Cardiac muscle cell (in vitro differentiated cells and primary cell): ENCODE measurements at regions not wholly inside any gene's neighbourhood (a gene's known extent, or its start where the extent isn't known, plus 50 kb on each side); places are given as distances from the start of the nearest gene placed in this dataset.

Source experiments
- DNase-seq, 2 donors: peaks; one replicate each; pipeline versions ENCODE4 v3.0.0 to v3.0.0-alpha.2; 2010 to 2017; ENCODE audit warnings: low read depth in 1 of 2, low spot score in 1 of 2
- H3K27ac ChIP-seq: fragments of 200-600 bp; sonication (generic); 2 replicates; pipeline ENCODE4 v1.5.1; 2016
- H3K27me3 ChIP-seq: fragments of 200-600 bp; sonication (generic); 2 replicates; pipeline ENCODE4 v1.6.0; 2016; ENCODE audit warnings: control low read depth
- H3K36me3 ChIP-seq: fragments of 200-600 bp; sonication (generic); 2 replicates; pipeline ENCODE4 v1.5.1; 2016; ENCODE audit warnings: control low read depth
- H3K4me1 ChIP-seq: fragments of 200-600 bp; sonication (generic); 2 replicates; pipeline ENCODE4 v1.8.1; 2017; ENCODE audit warnings: low read depth, mild to moderate bottlenecking, mixed run types
- H3K4me3 ChIP-seq: fragments of 200-600 bp; sonication (generic); 2 replicates; pipeline ENCODE4 v1.5.1; 2016; ENCODE audit warnings: mild to moderate bottlenecking
- H3K9me3 ChIP-seq: fragments of 200-600 bp; sonication (generic); 2 replicates; pipeline ENCODE4 v1.5.1; 2017; ENCODE audit warnings: low read depth, mild to moderate bottlenecking, control low read depth
- CTCF ChIP-seq: IDR thresholded peaks from 2 replicates; pipeline ENCODE4 v1.5.1; 2012; ENCODE audit warnings: low read depth, mild to moderate bottlenecking, low read length

- Histone ChIP-seq H3K27me3 (no peaks in the 10 kb centered on the region), H3K4me1 (no peaks in the 10 kb centered on the region), H3K4me3 (no peak overlapping the region), H3K36me3 (no peaks in the 10 kb centered on the region), H3K27ac (no peak overlapping the region), H3K9me3 (no peaks in the 10 kb centered on the region)
- DNase-seq, result no peak
- no peak for TF ChIP-seq CTCF
These were observed 388.0 kb upstream of the PIK3R1 start for GRCh38 chr5:67827541-67827940.

GRCh38 chr5:67824852-67825251, 390.7 kb upstream of the PIK3R1 start:
- no peaks in the 10 kb centered on the region for H3K27me3 ChIP-seq
- no peaks in the 10 kb centered on the region for H3K4me1 ChIP-seq
- no peak overlapping the region for H3K4me3 ChIP-seq
- no peak for TF ChIP-seq CTCF
- H3K9me3 ChIP-seq, result no peaks in the 10 kb centered on the region
- no peaks in the 10 kb centered on the region for H3K36me3 ChIP-seq
- no peak for DNase-seq
- no peak overlapping the region for H3K27ac ChIP-seq

- Histone ChIP-seq H3K27ac (no peak overlapping the region), H3K4me3 (peak overlapping the region; percentile 14)
- no peak for DNase-seq
These were observed 397.9 kb upstream of the PIK3R1 start for GRCh38 chr5:67817652-67818051.

GRCh38 chr5:67816456-67816855, 399.1 kb upstream of the PIK3R1 start:
- Histone ChIP-seq H3K9me3 (no peaks in the 10 kb centered on the region), H3K27me3 (no peaks in the 10 kb centered on the region), H3K4me3 (no peak overlapping the region), H3K27ac (no peak overlapping the region), H3K4me1 (no peaks in the 10 kb centered on the region), H3K36me3 (no peaks in the 10 kb centered on the region)
- TF ChIP-seq CTCF, result no peak
- DNase-seq, result no peak

More at GRCh38 chr5:67817652-67818051, 397.9 kb upstream of the PIK3R1 start:
- Histone ChIP-seq H3K27me3 (no peaks in the 10 kb centered on the region), H3K36me3 (no peaks in the 10 kb centered on the region), H3K9me3 (no peaks in the 10 kb centered on the region), H3K4me1 (no peaks in the 10 kb centered on the region)
- TF ChIP-seq CTCF, result no peak

- Histone ChIP-seq H3K27ac (no peak overlapping the region), H3K9me3 (no peaks in the 10 kb centered on the region), H3K4me3 (no peak overlapping the region), H3K27me3 (no peaks in the 10 kb centered on the region), H3K36me3 (no peaks in the 10 kb centered on the region), H3K4me1 (no peaks in the 10 kb centered on the region)
- peak in 1 of 2 donors; percentile 16 for DNase-seq
- no peak for TF ChIP-seq CTCF
These were observed 399.8 kb upstream of the PIK3R1 start for GRCh38 chr5:67815455-67816391.
